ENCODE measurements at regions not wholly inside any gene's neighbourhood (a gene's known extent, or its start where the extent isn't known, plus 50 kb on each side); places are given as distances from the start of the nearest gene placed in this dataset.

DNA sequence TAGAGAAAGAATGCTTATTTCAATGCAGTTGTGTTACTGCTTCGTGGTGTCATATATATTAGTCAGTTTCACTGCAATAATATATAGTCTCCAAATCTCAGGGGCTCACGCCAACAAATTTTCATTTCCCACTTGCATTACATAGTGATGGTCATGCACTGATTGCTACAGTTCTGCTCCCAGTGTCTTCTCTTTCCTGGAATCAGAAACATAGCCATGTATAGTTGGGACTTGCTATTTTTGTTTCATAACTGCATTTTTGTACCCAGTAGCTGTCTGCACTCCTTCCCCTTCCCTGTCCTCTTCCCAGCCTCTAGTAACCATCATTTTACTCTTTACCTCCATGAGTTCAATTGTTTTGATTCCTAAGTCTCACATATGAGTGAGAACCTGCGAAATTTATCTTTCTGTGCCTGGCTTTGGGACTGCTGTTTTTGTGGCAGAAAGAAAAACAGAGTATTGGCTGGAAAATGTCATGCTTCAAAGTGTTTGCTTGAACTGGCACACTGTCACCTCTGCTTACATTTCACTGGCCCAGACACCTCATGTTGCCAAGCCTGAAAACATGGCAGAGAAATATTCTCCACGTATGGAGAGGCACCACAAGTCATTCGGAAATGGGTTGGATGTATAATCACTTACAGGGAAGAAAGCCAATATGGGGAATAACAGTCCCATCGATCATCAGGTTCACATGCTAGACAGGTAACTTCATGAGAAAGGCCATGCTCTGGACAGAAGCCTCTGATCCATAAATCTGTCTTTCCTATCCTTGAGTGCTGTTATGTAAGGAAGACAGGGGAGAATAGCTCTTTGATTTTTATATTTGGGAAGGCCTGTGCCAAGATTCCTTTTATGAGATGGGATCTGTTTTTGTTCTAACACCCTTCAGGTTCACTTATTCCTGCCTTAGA lies 60.4 kb upstream of the BACH1 start:
- TF ChIP-seq POLR2A (IDR thresholded peaks at IDR 0.05; ENCODE audit: extremely low read depth, insufficient read length) (no peak), MYC (IDR thresholded peaks at IDR 0.05; ENCODE audit: low read depth, low read length) (no peak)
- TF ChIP-seq, protein P1, sequence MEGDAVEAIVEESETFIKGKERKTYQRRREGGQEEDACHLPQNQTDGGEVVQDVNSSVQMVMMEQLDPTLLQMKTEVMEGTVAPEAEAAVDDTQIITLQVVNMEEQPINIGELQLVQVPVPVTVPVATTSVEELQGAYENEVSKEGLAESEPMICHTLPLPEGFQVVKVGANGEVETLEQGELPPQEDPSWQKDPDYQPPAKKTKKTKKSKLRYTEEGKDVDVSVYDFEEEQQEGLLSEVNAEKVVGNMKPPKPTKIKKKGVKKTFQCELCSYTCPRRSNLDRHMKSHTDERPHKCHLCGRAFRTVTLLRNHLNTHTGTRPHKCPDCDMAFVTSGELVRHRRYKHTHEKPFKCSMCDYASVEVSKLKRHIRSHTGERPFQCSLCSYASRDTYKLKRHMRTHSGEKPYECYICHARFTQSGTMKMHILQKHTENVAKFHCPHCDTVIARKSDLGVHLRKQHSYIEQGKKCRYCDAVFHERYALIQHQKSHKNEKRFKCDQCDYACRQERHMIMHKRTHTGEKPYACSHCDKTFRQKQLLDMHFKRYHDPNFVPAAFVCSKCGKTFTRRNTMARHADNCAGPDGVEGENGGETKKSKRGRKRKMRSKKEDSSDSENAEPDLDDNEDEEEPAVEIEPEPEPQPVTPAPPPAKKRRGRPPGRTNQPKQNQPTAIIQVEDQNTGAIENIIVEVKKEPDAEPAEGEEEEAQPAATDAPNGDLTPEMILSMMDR (IDR thresholded peaks at IDR 0.05; ENCODE audit: low read depth, low read length), result no peak
- TF ChIP-seq, protein P2, sequence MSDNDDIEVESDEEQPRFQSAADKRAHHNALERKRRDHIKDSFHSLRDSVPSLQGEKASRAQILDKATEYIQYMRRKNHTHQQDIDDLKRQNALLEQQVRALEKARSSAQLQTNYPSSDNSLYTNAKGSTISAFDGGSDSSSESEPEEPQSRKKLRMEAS (IDR thresholded peaks at IDR 0.05; ENCODE audit: low read depth, low read length), result no peak
- no peak for DNase-seq (ENCODE audit: low read depth)
- H3K4me3 ChIP-seq (ENCODE audit: low read depth, low read length), result no peak overlapping the region

DNA sequence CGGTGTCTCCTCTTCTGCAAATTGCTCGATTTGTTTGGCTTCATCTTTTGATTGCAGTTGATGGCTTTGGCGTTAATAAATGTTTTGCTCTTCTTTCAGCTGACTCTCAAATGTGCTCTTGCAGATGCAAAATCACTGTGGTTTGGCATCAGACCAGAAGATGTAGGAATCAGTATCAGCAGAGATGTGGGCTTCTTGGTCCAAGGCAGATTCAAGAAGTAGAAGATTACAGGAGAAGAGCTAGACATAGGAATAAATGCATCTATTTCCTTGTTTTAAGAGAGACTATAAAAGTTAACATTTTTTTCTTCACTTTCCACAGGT lies 59.8 kb upstream of the BACH1 start:
- TF ChIP-seq MYC (IDR thresholded peaks at IDR 0.05; ENCODE audit: low read depth, low read length) (no peak), POLR2A (IDR thresholded peaks at IDR 0.05; ENCODE audit: extremely low read depth, insufficient read length) (no peak)
- TF ChIP-seq, protein P2 (IDR thresholded peaks at IDR 0.05; ENCODE audit: low read depth, low read length), result no peak
- TF ChIP-seq, protein P1 (IDR thresholded peaks at IDR 0.05; ENCODE audit: low read depth, low read length), result no peak
- H3K4me3 ChIP-seq (ENCODE audit: low read depth, low read length), result no peak overlapping the region
- no peak for DNase-seq (ENCODE audit: low read depth)

DNA sequence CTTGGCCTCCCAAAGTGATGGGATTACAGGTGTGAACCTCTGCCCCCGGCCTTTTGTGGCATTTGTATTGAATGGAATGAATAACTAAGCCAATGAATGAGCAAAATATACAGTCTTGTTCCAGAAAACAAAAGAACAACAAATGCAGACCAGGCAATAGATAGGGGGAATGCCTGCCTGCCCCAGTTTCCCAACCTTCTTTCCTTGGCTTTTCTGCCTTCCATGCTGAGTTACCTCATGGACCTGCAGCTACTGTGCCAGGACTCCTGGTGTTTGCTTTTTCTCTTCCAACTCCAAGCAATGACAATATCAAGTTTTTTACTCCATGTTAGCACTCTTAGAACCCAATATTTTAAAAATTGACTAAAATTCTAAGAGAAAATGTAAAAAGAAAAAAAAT lies 58.6 kb upstream of the BACH1 start:
- no peak overlapping the region for H3K4me3 ChIP-seq (ENCODE audit: low read depth, low read length)
- no peak for DNase-seq (ENCODE audit: low read depth)
- TF ChIP-seq POLR2A (IDR thresholded peaks at IDR 0.05; ENCODE audit: extremely low read depth, insufficient read length) (no peak), MYC (IDR thresholded peaks at IDR 0.05; ENCODE audit: low read depth, low read length) (no peak)
- TF ChIP-seq, protein P1 (IDR thresholded peaks at IDR 0.05; ENCODE audit: low read depth, low read length), result no peak
- TF ChIP-seq, protein P2 (IDR thresholded peaks at IDR 0.05; ENCODE audit: low read depth, low read length), result no peak

DNA sequence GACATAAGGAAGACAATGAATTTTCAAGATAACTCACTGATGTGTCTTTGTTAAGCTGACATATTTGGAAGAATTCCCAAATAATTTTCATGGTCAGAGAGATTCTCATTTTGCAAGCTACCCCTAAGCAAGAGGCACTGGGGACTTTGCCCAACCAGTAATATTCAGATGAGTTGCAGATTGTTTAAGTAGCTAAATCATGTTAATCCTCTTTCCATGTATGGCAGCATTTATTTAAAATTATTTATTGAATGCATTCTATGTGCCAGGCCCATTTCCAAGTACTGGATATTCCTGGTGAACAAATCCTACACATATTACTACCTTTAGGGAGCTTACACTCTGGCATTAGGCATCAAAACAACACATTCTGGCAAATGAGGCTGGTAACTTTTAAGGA lies 56.5 kb upstream of the BACH1 start:
- H3K4me3 ChIP-seq (ENCODE audit: low read depth, low read length), result no peak overlapping the region
- no peak for DNase-seq (ENCODE audit: low read depth)
- no peak for TF ChIP-seq POLR2A (IDR thresholded peaks at IDR 0.05; ENCODE audit: extremely low read depth, insufficient read length)
- TF ChIP-seq, protein P1 (IDR thresholded peaks at IDR 0.05; ENCODE audit: low read depth, low read length), result no peak
- TF ChIP-seq, protein P2 (IDR thresholded peaks at IDR 0.05; ENCODE audit: low read depth, low read length), result no peak
- no peak for TF ChIP-seq MYC (IDR thresholded peaks at IDR 0.05; ENCODE audit: low read depth, low read length)

DNA sequence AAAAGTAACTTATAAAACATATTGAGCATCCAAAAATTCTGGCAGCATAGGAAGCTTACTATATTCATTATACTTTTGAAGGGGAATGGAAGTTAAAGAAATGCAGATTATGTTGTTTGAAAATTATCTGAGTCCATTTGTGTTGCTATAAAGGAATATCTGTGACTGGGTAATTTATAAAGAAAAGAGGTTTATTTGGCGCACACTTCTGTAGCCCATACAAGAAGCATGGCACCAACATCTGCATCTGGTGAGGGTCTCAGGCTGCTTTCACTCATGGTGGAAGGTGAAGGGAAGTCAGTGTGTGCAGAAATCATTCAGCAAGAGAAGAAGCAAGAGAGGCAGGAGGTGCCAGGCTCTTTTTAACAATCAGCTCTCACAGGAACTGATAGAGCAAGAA lies 55.5 kb upstream of the BACH1 start:
- no peak overlapping the region for H3K4me3 ChIP-seq (ENCODE audit: low read depth, low read length)
- TF ChIP-seq, protein P1 (IDR thresholded peaks at IDR 0.05; ENCODE audit: low read depth, low read length), result no peak
- DNase-seq (ENCODE audit: low read depth), result no peak
